Iris pigment epithelial cell (primary cell): ENCODE measurements at regions not wholly inside any gene's neighbourhood (a gene's known extent, or its start where the extent isn't known, plus 50 kb on each side); places are given as distances from the start of the nearest gene placed in this dataset.

ENCODE experiments used
- DNase-seq: peaks from one replicate; pipeline ENCODE4 v3.0.0-alpha.2; 2011; ENCODE audit warnings: low read depth

DNA sequence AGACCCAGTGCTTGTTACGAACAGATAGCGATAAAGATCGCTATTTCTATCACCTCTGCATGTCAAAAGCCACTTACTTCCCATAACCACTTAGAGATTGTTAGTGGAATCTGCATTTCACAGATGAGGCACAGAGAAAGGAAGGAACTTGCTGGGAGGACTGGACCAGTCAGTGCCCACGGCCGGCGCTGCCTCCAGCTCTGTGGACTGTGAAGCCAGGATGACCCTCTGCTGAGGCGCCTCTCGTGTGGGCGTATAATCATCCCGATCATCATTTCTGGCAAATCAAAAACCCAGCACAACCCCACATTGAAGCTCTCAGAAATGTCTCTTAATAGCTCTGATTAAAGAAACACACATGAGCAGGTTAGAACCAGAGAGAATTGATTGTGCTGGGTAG is 61.5 kb upstream of the ADRA2C start:
- no peak for DNase-seq

DNA sequence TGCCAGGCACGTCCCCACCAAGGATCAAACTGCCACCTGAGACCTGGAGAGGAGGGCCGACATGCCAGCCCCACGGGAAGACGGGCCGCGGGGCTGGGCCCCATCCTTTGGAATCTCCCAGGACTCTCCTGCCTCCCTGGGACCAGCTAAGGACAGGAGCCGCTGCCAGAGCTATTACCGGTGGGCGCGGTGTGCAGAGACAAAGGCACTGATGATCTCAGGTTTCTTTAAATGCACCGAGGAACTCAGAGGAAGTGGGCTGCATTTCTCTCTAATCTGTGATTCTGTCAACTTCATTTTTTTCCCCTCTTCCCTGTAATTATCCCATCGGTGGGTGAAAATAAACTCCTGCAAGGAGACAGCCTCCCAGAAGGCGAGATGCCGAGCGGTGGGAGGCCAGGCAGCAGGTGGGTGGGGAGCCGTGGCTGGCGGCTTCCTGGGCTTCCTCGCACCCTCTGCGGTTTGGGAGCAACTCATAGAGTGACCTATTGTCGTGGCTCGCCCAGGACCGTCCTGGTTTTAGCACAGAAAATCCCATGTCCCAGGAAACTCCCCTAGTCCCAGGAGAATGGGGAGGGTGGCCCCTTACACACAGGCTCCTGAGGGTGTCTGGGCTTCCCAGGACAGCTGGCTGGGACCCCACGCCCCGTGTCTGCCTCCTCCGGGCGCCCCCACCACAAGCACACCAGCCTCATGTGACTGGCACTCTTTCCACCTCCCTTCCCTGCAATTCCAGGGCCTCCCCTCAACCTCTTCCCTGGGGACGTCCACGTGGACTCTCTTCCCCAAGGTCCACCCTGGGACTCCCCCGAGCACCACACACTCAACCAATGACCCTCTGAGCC is 62.3 kb upstream of the ADRA2C start:
- DNase-seq = no peak

DNA sequence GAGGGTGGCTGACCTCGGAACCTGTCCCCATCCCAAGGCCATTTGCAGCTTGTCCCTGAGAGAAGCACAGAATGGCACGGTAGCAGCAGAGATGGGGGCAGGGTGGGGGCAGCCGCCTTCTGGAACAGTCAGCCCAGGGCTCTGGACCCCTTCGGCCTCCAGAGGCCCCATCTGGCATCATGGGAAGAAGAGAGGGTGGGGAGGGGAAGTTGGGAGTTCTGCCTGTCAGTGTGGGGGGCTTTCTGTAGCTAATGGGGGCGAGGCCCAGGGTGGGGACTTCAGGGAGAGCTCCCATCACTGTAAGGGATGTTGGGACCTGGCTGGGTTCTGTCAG is 62.9 kb upstream of the ADRA2C start:
- DNase-seq = no peak

DNA sequence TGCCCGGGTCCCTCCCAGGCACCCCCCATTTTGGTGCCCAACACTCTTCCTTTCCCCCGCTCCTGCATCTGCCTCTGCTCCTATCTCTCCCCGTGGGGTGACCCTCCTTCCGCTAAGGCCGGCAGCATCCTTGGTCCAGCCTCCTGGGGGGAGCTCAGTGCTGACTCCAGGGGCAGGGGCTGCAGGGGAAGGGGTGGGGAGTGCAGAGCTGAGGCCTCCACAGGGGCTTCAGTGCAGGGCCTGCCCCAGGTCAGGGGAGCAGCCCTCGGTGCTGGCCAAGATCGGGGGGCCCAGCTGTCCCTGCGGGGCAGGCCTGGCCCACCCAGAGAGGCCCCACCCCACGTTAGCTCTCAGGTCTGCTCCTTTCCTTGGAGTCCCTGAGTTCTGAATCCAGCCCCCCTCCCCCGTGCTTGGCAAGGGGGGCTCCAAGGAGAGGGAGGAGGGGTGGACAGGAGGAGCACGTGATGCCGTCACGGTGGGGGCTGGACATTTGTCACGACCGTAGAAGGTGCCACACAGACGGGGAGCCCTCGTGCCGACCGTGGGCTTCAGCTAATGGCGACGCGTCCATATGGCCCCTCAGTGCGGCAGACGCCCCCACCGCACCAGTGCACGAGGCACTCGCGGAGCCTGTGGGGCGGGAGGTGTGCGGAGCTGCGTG is 63.5 kb upstream of the ADRA2C start:
- DNase-seq = no peak

DNA sequence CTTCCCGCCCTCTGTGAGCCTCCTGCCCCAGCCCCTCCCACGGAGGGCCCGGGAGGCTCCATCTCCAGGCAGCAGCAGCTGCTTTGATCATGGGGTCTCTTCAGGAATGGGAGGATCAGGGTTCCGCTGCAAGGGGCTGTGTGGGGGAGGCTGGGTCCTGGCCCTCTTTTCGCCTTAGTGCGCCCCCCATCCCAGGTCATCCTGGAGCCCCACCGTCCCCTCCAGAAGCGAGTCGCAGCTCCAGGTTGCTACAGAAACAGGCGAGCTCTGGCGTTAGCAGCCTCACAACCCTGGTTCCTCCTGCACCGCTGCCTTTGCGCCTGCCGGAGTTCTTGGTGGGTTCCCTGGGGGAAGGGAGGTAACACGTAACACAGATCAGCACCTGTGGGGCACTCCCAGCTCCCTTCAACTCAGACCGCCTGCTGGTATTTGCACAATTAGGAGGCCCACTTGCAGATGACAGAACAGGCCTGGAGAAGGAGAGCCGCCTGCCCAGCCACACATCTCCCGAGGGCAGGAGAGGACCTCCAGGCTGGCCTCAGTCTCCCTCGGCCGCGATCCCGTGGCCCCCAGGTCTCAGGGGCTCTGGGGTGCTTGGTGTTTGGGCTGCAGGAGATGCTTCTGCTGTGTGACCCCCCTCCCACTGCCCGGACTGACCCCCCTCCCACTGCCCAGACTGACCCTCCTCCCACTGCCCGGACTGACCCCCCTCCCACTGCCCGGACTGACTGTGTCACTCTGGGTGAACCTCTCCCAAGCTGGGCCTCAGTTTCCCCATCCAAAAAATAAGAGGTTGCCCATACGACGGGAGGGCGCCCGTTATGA is 64.2 kb upstream of the ADRA2C start:
- no peak for DNase-seq

DNA sequence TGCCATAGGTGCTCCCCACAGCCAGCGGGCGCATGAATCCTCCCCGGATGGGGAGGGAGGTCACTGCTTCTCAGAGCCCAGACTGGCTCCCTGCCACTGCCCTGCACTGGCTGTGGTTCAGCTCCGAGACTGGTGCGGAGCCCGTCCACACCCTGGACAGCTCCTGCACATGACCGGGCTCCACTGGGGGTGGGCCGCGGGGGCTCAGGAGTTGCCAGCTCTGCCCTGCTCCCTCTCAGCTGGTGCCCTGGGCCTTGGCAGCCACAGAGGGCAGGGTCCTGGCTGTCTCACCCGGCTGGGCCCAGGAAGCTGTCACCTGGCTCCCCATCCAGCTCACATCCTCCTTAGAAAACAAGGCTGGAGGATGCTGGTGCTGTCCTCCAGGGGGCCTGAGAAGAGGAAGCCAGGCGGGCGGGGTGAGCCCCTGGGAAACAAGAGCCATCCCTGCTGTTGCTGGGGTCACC is 64.9 kb upstream of the ADRA2C start:
- DNase-seq = no peak

DNA sequence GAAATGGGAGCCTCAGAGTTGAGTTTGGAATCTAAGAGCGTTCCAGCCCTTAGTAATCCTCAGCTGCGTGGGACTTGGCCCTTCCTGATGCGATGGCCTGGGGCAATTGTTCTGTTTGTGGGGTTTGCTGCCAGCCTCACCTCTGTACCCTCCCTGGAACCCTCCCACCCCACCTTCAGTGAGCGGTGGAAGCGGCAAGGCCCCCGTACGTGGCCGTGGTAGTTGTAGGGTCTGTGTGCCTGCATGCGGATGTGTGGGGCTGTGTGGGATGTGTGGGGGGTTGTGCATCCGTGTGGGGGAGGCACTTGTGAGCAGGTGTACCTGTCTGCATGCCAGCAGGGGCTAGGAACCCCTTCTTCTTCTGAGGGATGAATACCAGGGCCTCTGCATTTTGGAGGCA is 65.4 kb upstream of the ADRA2C start:
- DNase-seq = no peak

DNA sequence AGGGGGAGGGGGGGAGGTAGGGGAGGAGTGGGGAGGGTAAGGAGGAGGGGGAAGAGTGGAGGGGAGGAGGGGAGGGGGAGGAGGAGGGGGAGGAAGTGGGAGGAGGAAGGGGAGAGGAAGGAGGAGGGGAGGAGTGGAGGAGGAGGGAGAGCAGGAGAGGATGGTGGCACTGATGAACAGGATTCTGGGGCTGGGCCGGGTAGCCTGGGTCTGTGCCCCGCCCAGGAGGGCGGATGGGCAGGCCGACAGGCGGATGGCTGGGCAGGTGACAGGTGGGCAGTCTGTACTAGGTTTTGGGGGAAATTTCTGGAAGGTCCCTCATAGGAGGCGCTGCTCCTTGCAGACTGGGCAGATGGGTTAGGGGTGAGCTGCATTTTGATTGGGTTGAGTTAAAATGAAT is 66.0 kb upstream of the ADRA2C start:
- no peak for DNase-seq

DNA sequence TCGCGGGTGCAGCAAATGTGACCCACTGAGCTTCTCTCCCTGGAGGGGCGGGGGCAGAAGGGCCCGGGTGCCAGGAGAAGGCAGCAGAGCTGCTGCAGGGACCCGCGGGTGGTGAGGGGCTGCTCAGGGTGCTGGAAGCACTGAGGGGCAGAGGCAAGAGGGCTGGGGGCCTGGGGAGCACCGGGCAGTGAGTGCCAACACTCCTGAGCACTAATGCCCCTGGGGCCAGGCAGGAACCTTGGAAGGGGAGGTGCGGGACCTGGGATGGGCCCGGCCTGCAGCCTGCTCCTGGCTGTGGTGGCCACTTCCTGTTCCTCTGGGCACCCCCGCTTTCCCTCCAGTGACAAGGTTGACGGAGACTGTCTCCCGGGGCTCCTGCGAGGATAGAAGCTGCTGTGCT is 66.5 kb upstream of the ADRA2C start:
- no peak for DNase-seq

DNA sequence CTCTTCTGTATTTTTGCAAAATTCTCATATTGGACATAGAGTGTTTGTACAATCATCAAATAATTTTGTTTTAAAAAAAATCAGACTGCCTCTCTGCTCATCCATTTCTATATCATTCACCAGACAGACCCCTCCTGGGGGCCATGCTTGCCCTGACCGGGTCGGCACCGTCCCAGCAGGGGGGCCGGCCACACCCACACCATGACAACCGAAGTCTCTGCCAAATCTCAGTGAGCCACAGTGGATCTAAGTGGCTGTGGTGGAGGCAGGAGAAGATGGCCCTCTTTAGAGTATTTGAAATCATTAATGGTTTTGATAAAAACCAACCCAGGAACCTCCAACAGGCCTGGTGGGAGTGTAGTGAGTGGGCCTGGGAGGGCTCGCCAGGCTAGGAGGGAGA is 66.9 kb upstream of the ADRA2C start:
- no peak for DNase-seq

DNA sequence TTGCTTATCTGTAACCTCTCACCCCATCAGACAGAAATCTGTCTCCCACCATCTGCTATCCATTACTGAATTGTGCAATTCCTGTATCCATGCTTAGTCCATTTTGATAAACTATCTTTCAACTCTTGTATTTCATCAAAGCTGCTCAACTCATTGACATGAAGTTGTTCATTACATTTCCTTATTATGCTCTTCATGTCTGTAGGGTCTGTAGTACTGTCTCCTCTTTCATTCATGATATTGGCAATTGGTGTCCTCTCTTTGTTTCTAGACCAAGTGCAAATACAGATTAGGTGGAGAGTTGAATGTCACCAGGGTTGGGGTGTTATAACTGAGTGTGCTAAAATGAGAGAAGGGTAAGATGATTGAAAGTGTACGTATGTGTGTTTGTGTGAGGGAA is 69.2 kb upstream of the ADRA2C start:
- DNase-seq = no peak

DNA sequence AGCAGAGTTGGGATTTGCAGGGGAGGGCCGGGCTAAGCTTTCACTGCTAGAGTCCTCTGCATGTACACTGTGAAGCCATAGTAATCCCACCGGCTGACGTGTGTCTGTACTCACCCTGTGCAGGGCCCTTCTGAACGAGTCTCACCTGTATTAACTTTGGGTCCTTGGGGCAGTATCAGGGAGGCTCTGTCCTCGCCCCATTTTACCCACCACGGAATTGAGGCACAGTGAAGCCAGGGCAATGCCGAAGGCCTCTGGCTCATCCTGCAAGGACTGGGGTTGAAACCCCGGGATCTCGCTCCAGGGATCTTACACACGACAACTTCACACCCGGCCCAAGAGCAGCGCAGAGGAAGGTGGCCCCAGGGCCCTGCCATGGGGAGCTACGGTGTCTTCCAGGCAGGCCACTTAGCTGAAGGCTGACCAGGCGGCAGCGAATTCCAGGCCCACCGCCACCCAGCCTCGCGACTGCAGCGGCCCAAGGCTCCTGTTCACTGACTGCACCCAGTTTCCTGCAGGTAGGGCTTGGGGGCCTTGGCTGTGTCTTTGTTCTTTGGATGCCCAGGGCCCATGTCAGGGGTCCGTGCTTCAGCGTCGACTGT is 75.5 kb upstream of the ADRA2C start:
- DNase-seq = no peak

DNA sequence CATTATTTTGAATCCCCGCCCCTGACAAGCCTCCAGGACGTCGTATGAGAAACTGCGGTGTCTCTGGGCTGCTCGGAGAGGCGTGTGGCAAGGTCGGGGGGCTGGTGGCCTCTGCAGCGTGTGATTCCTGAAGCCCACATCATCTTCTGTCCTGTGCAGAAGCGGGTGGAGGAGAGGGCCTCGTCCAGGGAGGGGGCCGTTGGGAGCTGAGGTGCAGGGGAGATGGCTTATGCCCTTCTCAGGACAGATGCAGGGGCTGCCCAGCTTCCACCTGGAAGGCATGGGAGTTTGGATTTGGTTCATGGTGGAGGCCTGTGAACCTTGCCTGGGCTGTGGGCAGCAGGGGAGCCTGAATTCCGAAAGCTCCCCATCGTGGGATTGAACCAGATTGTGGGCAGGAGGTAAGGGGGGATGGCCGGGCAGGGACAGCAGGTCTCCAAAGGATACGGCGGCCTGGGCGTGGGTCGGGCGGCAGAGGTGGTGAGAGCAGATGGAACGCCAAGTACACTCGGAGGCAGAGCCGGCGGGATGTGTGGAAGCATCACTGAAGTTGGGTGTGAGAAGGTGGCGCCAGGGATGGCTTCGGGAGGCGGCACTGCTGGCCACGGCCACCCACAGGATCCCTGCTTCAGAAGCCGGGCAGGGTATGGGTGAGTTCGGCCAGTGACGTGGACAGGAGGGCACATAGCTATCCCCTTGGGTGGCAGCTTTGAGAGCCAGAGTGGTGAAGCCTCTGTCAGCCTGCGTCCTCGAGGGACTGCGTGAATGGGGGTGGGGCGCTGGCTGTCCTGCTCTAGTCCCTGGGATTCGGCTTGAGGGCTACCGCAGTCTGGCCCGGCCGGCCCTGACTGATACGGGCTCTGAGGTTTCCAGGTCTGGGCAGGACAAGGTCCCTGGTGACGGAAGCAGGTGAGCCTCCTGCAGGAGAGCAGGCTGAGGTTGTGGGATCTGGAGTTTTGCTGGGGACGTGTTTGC is 76.3 kb upstream of the ADRA2C start:
- DNase-seq = no peak

DNA sequence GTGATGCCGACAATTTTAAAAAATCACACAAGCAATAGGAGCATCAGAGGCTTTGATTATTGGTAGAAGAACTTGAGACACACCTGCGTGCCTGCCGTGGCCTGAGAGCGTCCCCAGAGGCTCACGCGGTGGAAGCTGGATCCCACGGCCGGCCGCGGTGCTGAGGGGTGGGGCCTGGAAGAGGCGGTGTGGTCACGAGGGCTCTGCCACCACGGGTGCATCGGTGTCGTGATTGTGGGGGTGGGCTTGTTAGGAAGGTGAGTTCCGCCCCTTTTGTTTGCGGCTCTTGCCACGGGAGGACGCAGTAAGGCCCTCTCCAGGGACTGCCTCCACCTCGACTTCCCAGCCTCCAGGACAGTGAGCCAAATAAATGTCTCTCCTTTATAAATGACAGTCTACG is 77.2 kb upstream of the ADRA2C start:
- DNase-seq = no peak

DNA sequence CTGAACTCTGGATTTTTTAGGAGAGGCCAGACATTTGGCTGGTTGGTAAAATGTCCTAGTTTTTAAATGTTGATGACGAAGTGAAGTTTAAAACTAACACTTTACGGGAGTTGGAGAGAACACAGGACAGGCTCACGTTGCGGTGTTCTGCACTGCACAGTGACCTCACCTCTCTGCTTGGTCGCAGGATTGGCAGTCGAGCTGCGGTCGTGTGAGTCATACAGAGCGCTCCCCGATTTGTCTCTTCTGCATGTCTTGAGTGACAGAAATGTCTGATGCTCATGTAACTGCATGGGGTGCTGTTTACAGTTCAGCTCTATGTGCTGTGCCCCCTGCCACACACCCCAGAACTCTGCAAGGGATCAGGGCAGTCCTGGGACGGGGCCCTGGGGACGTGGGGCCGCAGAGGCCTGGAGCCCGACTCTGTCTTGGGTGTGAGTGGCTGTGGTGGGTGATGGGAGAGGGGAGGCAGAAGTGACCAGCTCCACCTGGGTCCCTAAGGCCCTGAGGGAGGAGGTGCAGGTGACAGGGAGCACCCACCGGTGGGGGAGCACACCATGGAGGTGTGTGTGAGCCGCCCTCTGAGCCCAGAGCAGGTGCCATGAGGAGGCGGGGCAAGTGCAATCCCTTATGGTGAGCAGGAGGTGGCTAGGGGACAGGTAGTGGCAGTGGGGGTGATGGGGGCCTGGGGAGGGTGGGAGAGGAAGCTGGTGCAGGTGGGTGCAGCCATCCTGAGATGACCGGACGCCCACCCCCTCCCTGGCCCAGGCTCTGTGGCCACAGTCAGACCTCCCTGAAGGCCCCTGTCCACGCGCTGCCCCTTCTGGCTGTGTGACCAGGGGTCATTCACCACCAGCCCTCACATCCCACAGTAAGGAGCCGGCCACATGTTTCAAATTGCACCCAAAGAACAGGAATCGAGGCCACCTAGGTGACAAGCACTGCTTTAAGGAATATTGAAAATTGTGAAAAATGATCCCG is 77.9 kb upstream of the ADRA2C start:
- no peak for DNase-seq

DNA sequence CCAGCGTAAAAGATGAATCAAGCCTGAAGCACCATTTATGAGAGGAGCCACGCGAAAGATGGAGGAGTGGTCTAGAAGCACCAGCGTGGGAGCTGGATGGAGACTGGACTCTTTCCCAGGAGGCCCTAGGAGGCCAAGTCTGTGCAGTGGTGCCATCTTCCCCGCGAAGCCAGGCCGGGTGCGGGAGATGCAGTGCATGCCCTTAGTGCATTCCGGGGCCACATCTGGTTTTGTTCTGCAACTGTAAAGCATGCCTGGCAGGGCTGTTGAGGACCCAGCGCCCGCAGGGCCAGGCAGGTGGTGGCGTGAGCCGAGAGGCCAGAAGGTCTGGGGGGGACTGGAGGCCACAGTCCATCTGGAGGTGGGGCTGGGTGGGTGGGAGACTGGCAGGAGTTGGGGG is 78.6 kb upstream of the ADRA2C start:
- DNase-seq = no peak

DNA sequence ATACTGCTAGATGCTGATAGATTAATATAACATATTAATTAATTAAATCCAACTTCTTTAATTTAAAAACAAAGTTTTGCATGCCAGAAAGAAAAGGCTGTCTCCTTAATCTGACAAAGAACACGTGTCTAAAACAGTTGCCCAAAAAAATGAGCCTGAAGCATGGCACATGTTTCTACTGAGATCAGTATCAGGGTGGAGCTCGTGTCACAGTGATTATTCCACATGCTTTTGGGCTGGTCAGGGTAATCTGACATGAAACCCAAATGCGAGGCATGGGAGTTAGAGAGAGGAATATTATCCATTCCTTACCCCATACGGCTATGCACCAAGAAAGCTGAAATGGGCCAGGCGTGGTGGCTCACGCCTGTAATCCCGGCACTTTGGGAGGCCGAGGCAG is 79.4 kb upstream of the ADRA2C start:
- DNase-seq = no peak

DNA sequence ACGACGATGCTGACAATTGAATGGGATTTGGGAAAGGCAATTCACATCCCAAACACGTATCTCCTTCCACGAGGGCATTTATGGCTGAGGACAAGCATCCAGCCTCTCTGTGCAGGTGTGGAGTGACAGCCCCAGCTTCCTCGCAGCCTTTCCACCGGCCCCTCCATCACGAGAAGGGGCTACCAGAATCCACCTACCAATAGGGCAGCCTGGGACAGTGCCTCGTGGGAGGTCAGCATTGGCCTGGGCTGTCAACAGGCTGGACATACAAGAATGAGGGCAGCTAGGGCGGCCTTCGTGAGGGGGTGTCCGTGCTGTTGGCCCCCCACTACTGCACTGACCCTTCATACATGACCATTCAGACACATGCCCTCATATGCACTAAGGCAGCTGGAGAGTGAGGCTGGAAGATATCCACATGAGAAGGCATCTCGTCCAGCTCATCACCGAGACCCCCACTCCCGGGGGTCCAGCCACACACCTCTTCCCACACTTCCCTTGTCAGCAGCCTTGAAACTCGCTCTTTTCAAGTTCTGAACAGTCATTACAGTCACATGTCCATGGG is 81.0 kb upstream of the ADRA2C start:
- DNase-seq = no peak

DNA sequence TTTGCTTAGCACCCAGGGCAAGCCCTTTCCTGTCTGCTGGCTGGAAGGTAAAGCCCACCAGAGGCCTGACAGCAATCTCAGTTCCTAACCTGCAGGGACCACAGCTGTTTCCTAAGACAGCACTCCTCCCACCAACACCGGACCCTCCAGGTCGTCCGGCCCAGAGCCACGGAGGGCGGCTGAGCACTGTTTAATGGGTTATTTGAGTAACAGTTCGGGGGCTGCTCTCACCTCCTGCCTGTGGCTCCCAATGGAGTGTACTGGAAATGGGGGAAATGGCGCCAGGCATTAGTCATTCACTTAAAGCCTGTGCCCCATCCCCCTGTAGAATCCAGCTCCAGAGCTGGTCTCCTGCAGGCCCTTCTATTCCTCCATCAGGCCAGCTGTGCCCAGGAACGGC is 81.6 kb upstream of the ADRA2C start:
- no peak for DNase-seq
